G401.6 (cell line): ENCODE measurements at regions not wholly inside any gene's neighbourhood (a gene's known extent, or its start where the extent isn't known, plus 50 kb on each side); places are given as distances from the start of the nearest gene placed in this dataset.
"Not testable (repeated sequence)": the region's sequence is repeated elsewhere in the genome, so short reads cannot be mapped to it uniquely, and the experiment has no call there.

Source experiments
- FAIRE-seq: peaks from 2 replicates; lab custom pipeline; 2012; peaks lifted over from hg19 to GRCh38; lab: Jason Lieb, UNC

- not testable (repeated sequence) for FAIRE-seq
Measured at GRCh38 chr2:111448796-111449195, 328.1 kb downstream of the BCL2L11 start.

- FAIRE-seq: not testable (repeated sequence)
Measured at GRCh38 chr2:111450526-111450925, 329.8 kb downstream of the BCL2L11 start.

DNA sequence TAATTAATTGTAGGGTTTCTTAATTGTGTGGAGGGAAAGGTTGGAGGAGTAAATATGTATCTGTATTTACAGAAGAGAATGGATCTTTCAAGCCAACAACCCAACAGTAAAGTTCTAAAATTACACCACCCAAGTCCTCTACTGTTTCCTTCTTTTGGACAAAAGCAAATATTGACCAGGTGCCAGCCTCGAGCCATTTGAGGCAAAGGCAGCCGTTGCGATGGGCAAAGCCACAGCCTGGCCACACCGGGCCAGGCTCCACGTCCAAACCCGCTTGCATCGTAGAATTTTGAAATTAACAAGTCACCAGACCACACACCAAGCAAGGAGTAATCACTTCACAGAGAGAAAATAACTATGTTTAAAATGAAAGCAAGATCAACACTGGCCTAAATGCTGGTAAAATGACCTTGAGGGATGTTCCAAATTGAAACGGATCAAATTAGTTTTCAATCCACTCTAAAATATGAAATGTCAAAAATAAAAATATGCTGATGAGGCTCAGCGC is 331.0 kb downstream of the BCL2L11 start:
- not testable (repeated sequence) for FAIRE-seq

DNA sequence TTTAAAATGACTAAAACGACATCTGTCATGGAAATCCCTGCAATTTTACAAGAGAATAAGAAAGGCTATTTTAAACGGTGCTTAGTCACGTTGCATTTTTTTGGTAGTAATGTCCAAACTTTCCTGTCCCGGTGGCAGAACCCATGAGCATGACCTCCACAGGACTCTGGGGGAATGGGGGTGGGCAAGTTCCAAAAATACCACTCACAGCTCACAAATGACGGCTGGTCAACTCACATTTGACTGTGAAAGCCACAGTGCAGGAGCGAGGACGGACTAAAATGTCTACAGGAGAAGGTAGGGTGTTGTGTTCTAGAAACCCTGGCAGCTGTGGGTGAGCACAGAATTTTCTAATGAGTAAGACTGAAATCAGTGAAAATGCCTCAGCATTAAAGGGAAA is 331.5 kb downstream of the BCL2L11 start:
- not testable (repeated sequence) for FAIRE-seq

DNA sequence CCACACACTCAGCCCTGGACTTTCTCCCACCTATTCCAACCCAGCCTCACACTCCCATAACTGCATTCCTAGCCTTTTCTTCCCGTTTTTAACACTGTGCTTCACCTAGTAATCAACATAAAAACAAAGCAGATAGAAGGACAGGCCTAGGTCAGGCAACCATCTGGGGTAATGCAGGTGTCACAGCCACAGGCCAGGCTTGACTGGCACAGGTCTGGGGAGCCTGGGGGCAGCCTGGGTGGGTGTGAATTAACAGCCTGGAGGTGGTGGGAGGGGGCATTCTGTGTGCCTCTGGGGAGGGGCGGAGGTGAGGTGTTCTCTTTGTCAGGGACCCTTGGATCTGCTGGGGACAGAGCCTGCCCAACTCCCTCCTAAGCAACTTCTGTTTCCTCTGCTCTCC is 332.6 kb downstream of the BCL2L11 start:
- not testable (repeated sequence) for FAIRE-seq

GRCh38 chr2:111453816-111454215 is 333.1 kb downstream of the BCL2L11 start:
- not testable (repeated sequence) for FAIRE-seq

GRCh38 chr2:111454404-111454803 is 333.7 kb downstream of the BCL2L11 start:
- peak; percentile 81 for FAIRE-seq

DNA sequence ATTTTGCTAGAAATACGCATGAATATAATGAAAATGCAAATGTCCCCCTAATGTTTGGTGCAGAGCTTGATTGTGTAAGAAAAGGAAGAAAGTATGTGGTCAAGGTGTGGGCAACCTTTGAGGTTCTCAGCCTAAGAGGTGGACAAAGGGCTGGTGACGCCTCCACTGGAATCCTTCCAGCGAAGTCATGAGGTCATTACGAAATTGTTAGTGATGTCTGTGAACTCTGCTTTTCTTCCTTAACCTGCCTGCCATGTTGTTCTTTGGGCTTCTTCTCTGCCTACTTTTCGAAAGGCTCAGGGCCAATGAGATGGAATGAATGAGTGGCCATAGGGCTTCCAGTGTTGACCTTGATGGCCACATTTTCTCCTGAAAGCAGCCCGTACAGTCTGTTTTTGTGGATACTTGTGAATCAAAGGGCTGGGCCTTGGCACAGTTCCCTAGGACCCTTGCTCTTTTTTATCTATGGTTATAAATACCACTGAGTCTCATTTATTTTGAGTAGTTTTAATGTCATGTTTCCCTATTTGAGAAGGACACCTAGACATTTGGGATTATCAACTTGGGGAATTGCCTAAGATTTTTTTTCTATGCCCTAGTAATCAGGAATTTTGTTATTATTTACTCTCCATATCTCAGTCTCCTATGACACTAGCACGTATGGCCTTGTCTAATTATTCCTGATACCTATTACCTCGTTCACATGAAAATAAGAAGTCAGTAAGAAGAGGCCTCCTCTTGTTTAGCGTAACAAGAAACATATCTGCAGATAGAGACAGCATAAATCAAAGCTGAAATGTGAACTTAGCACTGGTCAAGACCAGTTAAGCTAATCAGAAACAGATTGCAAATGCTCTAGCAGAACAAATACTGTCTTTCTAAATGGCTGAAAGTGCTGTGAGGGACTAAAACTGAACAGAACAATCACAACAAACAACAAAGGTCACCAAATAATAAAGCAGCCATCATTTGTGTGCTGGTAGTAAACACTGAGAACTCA is 334.6 kb downstream of the BCL2L11 start:
- FAIRE-seq: not testable (repeated sequence)

DNA sequence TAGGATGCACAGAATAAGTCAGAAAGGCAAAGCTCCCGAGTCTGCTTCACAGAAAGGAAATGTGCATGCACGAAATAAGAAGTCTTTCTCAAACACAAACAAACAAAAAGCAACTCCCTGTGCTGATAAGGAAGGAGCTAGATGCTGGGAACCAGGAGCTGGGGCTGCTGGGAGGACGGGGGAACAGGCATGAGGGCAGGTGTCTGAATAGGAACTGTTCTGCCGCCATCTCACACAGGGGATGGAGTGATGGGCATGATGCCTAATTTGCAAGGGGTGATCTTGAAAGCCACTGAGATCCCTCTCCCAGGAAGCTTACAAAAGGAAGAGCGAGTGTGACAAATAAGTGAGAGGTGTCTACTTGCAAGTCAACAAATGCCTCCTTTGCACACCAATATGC is 336.5 kb downstream of the BCL2L11 start:
- not testable (repeated sequence) for FAIRE-seq

GRCh38 chr2:111460901-111461300 is 340.2 kb downstream of the BCL2L11 start:
- not testable (repeated sequence) for FAIRE-seq

DNA sequence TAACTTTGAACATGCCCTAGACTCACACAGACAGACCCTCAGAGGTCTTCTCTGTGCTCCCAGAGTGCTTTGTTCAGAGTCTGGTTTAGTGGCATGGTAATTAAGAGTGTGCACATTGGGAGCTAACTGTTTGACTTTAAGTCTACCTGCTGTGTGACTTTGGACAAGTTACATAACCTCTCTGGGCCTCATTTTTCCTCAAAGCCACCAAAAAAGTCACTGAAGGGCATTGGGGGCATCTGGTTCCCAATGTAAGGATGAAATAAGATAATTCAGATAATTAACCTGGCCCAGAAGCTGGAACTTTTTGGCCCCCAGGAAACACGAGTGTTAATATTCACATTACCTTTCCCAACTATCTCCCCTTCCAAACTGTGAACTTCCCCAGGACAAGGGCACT is 341.1 kb downstream of the BCL2L11 start:
- not testable (repeated sequence) for FAIRE-seq

- FAIRE-seq: not testable (repeated sequence)
Measured at GRCh38 chr2:111462572-111462971, 341.9 kb downstream of the BCL2L11 start.

DNA sequence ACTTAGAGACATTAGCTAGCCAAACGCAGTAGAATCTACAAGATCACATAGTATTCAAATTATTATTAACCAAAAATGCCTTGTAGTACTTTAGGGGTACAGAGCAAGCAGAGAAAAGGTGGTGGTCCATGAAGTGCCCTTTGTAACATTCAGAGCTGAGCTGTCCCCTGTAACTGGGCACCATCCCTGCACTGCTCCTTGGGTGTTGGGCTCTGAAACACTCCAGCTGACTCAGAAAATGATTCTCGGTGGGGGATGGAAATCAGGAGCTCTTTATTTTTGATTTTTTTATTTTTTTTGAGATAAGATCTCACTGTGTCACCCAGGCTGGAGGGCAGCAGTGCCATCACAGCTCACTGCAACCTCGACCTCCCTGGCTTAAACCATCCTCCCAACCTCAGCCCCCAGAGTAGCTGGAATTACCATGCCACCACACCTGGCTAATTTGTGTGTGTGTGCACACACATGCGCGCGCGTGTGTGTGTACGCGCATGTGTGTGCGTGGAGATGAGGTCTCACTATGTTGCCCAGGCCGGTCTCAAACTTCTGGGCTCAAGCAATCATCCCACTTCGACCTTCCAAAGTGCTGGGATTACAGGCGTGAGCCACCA is 342.6 kb downstream of the BCL2L11 start:
- not testable (repeated sequence) for FAIRE-seq

DNA sequence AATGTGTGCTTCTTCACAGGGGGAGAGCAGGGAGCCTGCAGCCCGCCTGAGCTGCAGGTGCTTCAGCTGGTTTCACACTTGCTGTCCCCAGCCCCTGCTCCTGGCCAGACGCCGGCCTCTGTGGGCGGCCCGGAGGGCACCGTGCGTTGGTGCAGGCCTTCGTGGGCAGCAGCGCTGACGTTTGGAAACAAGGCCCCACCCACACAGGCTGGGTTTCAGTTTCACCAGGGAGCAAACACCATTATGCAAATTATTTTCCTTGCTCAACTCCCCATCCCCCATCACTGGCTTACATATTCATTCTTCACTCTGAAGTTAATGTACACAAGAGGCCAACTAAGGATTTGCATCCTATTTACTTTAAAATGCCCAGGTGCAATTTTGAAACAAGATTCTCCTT is 343.2 kb downstream of the BCL2L11 start:
- FAIRE-seq: not testable (repeated sequence)

DNA sequence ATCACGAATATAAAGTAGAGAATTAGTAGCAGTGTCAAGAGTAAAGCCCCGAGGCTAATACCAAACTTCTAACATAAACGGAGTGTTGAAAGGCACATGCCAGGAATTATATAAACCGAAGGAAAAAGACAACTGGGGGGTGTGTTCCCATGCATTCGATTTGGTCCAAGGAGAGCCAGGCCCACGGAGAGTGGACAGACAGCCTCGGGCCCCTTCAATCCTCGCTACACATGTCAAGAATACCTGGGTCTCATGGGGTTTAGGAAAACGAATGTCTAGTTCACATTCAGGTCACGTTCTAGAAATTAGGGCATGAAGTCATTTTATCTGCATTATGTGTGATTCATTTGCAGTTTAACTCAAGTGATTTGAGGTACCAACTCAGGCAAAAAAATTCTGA is 343.7 kb downstream of the BCL2L11 start:
- not testable (repeated sequence) for FAIRE-seq

- FAIRE-seq: not testable (repeated sequence)
Measured at GRCh38 chr2:111465521-111465920, 344.8 kb downstream of the BCL2L11 start.

DNA sequence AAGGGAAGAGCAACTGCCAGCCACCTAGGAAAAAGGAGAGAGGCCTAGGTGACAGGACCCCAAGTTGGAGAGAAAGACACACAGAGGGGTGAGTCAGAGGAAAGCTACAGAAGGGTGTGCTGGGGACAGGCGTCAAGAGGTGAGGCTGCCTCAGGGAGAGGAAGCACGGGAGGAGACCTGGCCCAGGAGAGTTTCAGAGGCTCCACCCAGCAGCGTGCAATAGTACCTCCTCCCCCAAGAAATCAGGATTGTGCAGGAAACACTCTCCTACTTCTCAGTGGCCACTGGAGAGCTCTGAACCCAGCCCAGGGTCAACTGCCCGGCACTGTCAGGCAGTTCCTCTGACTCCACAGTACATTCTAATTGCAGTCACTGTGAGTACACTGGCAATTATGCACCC is 346.0 kb downstream of the BCL2L11 start:
- not testable (repeated sequence) for FAIRE-seq

DNA sequence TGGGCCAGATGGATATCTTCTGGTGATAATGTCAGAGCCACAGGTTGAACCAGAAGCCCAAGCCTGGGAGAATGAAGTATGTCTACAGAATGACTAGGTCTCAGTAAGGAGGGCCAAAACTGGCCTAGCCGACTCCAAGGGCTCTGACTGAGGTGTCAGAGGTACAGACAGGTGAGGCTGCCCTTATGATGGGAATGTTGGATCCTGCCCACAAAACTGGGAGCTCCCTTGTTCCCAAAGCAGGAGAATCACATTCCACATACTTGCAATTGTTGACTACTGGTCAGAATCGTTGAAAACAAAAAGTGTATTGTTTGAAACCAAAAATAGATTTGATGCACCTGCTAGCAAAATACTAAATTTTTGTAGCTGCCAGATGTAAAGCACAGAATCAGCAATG is 350.2 kb downstream of the BCL2L11 start:
- not testable (repeated sequence) for FAIRE-seq

GRCh38 chr2:111471791-111472530 is 351.2 kb downstream of the BCL2L11 start:
- FAIRE-seq: not testable (repeated sequence)

DNA sequence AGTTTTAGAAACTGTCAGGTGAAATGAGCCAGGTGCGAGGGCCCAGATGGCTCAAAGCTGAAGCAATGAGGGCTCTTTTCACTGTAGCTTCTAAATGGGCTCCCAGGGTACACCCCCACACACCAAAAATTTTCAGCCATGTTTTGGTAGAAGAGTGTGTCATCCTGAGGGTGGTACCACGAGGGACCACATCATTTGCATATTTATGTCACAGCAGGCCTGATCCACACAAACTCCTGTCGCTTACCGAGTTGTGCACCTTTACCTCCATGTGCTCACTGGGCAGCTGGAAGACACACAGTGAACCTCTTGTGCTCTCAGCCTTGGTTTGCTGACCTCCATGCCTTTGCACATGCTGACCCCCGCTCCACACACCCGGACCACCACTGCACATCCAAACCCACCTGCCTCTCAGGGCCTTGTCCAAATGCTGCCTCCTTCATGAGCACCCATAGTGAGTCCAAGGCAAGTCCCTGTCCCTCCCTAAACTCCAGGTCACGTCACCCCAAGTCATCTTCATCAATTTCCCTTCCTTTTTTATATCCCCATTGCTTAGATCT is 352.2 kb downstream of the BCL2L11 start:
- FAIRE-seq: not testable (repeated sequence)

GRCh38 chr2:111473522-111473921 is 352.8 kb downstream of the BCL2L11 start:
- FAIRE-seq: not testable (repeated sequence)

DNA sequence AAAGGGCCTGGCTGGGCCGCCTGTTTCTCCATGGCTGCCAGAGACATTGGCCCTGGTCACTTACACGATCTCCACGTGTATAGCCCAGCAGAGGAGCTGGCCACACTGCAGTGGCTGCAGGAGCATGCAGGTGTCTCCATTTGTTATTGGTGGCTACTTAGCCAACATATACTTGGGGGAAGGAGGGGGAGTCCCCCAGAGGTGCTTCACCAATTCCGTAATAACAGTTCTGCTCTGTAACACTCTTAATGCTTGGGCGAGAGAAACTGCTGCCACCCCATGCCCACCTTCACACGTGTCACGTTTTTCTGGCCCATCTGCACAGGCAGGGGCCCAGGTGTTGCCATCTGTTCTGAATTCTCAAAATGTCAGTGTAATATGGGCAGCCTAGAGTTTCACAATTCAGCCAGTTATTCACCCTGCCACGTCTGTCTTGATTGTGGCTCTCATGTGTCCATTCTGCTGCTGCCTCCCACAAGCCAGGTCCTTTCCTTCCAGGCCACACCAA is 353.5 kb downstream of the BCL2L11 start:
- FAIRE-seq: not testable (repeated sequence)
